Osteocyte (in vitro differentiated cells): ENCODE measurements at regions not wholly inside any gene's neighbourhood (a gene's known extent, or its start where the extent isn't known, plus 50 kb on each side); places are given as distances from the start of the nearest gene placed in this dataset.

Experiments
- DNase-seq: peaks from one replicate; pipeline ENCODE4 v3.0.0; 2021; ENCODE audit warnings: mixed read lengths; ENCODE audit not compliant: unreplicated experiment; ENCODE audit errors: extremely low spot score
- H3K27ac Mint-ChIP-seq: one replicate; pipeline ENCODE4 v1.8.0; 2021; ENCODE audit warnings: mild to moderate bottlenecking, mixed read lengths; ENCODE audit not compliant: unreplicated experiment
- H3K27me3 Mint-ChIP-seq: one replicate; pipeline ENCODE4 v1.8.0; 2021; ENCODE audit warnings: mixed read lengths; ENCODE audit not compliant: unreplicated experiment
- H3K36me3 Mint-ChIP-seq: one replicate; pipeline ENCODE4 v1.8.0; 2021; ENCODE audit warnings: mixed read lengths; ENCODE audit not compliant: unreplicated experiment
- H3K4me1 Mint-ChIP-seq: one replicate; pipeline ENCODE4 v1.8.0; 2021; ENCODE audit warnings: mixed read lengths; ENCODE audit not compliant: unreplicated experiment
- H3K4me3 Mint-ChIP-seq: one replicate; pipeline ENCODE4 v1.8.0; 2021; ENCODE audit warnings: mild to moderate bottlenecking, moderate library complexity, mixed read lengths; ENCODE audit not compliant: unreplicated experiment
- H3K9me3 Mint-ChIP-seq: one replicate; pipeline ENCODE4 v1.8.0; 2021; ENCODE audit warnings: mixed read lengths; ENCODE audit not compliant: unreplicated experiment
- TF ChIP-seq, protein P1 (sequence below): fragments of 200-600 bp; sonication (generic); IDR thresholded peaks from 2 replicates; pipeline ENCODE4 v1.5.0; 2021; ENCODE audit warnings: antibody characterized with exemption, mild to moderate bottlenecking, moderate library complexity

DNA sequence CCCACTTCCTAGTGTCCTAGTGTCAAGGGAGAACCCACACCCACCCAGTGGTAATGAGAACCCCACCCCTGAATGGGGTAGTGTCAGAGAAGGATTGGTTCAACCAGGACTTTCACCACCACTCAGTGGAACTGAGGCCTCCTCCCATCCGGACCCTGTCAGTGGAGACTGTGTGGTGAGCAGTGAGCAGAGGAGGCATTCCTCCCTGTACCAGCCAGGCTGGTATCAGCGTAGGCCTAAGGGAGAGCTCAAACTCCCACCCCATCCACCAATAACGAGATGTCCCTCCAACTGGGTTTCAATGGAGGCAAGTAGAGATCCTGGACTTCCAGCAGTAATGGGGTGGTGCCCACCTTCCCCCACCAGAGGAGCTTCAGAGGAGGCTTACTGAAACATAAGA is 1171.4 kb downstream of the TBC1D22A start:
- Mint-ChIP-seq H3K27ac (no peak overlapping the region), H3K9me3 (peaks cover 31% of the 10 kb centered on the region), H3K4me1 (no peaks in the 10 kb centered on the region), H3K4me3 (no peak overlapping the region), H3K36me3 (no peaks in the 10 kb centered on the region), H3K27me3 (no peaks in the 10 kb centered on the region)
- peak; percentile 54 for DNase-seq
- TF ChIP-seq, protein P1, sequence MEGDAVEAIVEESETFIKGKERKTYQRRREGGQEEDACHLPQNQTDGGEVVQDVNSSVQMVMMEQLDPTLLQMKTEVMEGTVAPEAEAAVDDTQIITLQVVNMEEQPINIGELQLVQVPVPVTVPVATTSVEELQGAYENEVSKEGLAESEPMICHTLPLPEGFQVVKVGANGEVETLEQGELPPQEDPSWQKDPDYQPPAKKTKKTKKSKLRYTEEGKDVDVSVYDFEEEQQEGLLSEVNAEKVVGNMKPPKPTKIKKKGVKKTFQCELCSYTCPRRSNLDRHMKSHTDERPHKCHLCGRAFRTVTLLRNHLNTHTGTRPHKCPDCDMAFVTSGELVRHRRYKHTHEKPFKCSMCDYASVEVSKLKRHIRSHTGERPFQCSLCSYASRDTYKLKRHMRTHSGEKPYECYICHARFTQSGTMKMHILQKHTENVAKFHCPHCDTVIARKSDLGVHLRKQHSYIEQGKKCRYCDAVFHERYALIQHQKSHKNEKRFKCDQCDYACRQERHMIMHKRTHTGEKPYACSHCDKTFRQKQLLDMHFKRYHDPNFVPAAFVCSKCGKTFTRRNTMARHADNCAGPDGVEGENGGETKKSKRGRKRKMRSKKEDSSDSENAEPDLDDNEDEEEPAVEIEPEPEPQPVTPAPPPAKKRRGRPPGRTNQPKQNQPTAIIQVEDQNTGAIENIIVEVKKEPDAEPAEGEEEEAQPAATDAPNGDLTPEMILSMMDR, result no peak

DNA sequence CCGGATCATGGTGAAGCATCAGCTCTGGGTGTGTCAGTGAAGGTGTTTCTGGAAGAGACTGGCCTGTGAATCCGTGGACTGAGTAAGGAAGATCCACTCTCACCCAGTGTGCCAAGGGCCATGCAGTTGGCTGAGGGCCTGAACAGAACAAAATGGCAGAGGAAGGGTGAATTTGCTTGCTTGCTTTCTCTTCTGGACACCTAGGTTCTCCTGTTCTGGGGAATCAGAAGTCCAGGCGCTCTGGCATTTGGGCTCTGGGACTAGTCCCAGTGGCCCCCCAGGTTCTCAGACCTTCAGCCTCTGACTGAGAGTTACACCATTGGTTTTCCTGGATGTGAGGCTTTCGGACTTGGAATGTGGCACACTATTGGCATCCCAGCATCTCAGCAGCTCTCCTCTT is 1170.8 kb downstream of the TBC1D22A start:
- no peaks in the 10 kb centered on the region for H3K27me3 Mint-ChIP-seq
- peaks cover 32% of the 10 kb centered on the region for H3K9me3 Mint-ChIP-seq
- H3K36me3 Mint-ChIP-seq, result no peaks in the 10 kb centered on the region
- no peak overlapping the region for H3K4me3 Mint-ChIP-seq
- DNase-seq, result peak; percentile 64
- H3K4me1 Mint-ChIP-seq, result no peaks in the 10 kb centered on the region
- no peak overlapping the region for H3K27ac Mint-ChIP-seq
- TF ChIP-seq, protein P1, result no peak

DNA sequence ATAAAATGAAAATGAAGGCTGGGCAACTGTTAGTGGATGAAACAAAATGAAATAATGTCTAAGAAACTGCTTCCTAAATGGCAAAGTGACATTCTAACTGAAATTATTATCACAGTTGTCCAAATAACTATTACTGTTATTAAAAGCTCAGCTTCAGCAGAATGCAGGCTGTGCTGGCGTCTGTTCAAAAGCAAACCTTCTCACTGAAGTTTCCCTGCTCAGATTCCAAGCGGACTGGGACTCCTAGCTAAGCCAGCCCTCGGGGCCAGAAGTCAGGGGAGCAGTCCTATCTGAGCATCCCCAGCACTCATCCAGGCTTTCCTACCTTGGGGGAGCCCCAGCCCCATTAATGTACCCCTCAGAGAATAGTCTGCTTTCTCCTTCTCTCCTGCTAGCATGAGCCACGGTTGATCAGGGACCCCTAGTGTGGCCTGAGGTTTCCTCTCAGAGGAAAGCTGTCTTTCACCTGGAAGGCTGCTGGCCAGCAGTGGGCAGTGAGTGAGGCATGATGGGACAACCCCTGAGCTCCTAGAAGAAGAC is 1167.3 kb downstream of the TBC1D22A start:
- peaks cover 38% of the 10 kb centered on the region for H3K9me3 Mint-ChIP-seq
- TF ChIP-seq, protein P1, result no peak
- no peaks in the 10 kb centered on the region for H3K36me3 Mint-ChIP-seq
- H3K4me3 Mint-ChIP-seq, result no peak overlapping the region
- no peaks in the 10 kb centered on the region for H3K4me1 Mint-ChIP-seq
- DNase-seq, result peak; percentile 76
- H3K27ac Mint-ChIP-seq, result no peak overlapping the region
- no peaks in the 10 kb centered on the region for H3K27me3 Mint-ChIP-seq

DNA sequence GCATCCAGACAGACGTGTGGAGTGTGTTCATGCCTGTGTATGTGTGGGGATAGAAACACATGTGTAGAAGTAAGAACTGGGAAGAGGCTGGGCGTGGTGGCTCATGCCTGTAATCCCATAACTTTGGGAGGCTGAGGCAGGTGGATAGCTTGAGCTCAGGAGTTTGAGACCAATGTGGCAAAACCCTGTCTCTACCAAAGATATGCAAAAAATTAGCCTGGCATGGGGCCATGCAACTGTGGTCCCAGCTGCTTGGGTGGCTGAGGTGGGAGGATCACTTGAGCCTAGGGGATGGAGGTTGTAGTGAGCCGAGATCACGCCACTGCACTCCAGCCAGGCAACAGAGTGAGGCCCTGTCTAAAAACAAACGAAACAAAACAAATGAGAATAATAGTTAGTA is 1166.6 kb downstream of the TBC1D22A start:
- Mint-ChIP-seq H3K4me3 (no peak overlapping the region), H3K27ac (no peak overlapping the region), H3K36me3 (no peaks in the 10 kb centered on the region), H3K9me3 (peaks cover 38% of the 10 kb centered on the region), H3K4me1 (no peaks in the 10 kb centered on the region), H3K27me3 (no peaks in the 10 kb centered on the region)
- TF ChIP-seq, protein P1, result no peak
- peak; percentile 73 for DNase-seq

DNA sequence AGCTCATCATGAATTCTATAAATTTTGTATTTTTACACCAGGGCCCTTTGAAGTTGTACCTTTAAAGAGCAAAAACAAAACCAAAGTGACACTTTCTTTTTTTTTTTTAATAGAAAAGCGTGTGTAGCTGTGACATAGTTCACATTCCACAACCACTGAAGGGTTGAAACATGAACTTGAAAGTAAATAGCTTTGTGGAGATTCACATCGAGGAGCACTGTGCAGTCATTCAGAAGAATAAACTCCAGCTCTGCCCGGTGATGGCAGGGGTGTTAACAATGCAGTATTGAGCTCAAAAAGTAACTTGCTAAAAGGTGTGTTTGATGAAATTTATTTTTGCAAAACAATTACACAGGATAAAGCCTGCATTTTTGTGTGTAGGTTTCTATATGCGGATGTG is 1166.2 kb downstream of the TBC1D22A start:
- peaks cover 42% of the 10 kb centered on the region for H3K9me3 Mint-ChIP-seq
- no peak overlapping the region for H3K4me3 Mint-ChIP-seq
- H3K27ac Mint-ChIP-seq, result no peak overlapping the region
- no peak for DNase-seq
- TF ChIP-seq, protein P1, result no peak
- H3K27me3 Mint-ChIP-seq, result no peaks in the 10 kb centered on the region
- H3K4me1 Mint-ChIP-seq, result no peaks in the 10 kb centered on the region
- no peaks in the 10 kb centered on the region for H3K36me3 Mint-ChIP-seq
